Body of pancreas (tissue), 4 donors: ENCODE measurements at regions not wholly inside any gene's neighbourhood (a gene's known extent, or its start where the extent isn't known, plus 50 kb on each side); places are given as distances from the start of the nearest gene placed in this dataset.

Source experiments
- POLR2A ChIP-seq, 3 donors: fragments of 450-650 bp; IDR thresholded peaks; one replicate each; pipeline ENCODE4 v1.6.1; 2016; ENCODE audit warnings: antibody characterized with exemption in 3 of 3, mild to moderate bottlenecking in 2 of 3
- TF ChIP-seq, protein P1 (sequence below), 7 experiments: fragments of 450-650 bp in 4 of 7; fragments of 200-600 bp in 3 of 7; sonication (generic) in 3 of 7; IDR thresholded peaks; one replicate each; pipeline ENCODE4 v1.5.1; 2016 to 2019; ENCODE audit warnings: antibody characterized with exemption in 7 of 7

- TF ChIP-seq, protein P1, sequence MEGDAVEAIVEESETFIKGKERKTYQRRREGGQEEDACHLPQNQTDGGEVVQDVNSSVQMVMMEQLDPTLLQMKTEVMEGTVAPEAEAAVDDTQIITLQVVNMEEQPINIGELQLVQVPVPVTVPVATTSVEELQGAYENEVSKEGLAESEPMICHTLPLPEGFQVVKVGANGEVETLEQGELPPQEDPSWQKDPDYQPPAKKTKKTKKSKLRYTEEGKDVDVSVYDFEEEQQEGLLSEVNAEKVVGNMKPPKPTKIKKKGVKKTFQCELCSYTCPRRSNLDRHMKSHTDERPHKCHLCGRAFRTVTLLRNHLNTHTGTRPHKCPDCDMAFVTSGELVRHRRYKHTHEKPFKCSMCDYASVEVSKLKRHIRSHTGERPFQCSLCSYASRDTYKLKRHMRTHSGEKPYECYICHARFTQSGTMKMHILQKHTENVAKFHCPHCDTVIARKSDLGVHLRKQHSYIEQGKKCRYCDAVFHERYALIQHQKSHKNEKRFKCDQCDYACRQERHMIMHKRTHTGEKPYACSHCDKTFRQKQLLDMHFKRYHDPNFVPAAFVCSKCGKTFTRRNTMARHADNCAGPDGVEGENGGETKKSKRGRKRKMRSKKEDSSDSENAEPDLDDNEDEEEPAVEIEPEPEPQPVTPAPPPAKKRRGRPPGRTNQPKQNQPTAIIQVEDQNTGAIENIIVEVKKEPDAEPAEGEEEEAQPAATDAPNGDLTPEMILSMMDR (IDR thresholded peaks at IDR 0.05): no peak
- TF ChIP-seq POLR2A (IDR thresholded peaks at IDR 0.05): no peak
Observed at GRCh38 chr3:64895106-64895990, 207.5 kb upstream of the ADAMTS9 start.
